Activated CD8-positive, alpha-beta T cell treated with anti-CD3 and anti-CD28 coated beads, Interleukin-2, amount 10 ng/mL, durations not matched to agents 7 days and 5 days (primary cell): ENCODE measurements at regions not wholly inside any gene's neighbourhood (a gene's known extent, or its start where the extent isn't known, plus 50 kb on each side); places are given as distances from the start of the nearest gene placed in this dataset.

ENCODE experiments used
- ATAC-seq: fragments of 150-1000 bp; cut with Tn5 transposase; one replicate; pipeline ENCODE4 v1.10.0; 2021; ENCODE audit warnings: moderate library complexity
- CTCF ChIA-PET: fragments of 350-600 bp; sonication (Branson Sonifier 250); formaldehyde crosslinking; loops from one replicate; lab custom pipeline; 2021; ENCODE audit warnings: antibody characterized with exemption; lab: Charles Lee
- POLR2A ChIA-PET: fragments of 350-600 bp; sonication (Branson Sonifier 250); formaldehyde crosslinking; loops from one replicate; lab custom pipeline; 2021; ENCODE audit warnings: antibody characterized with exemption; lab: Charles Lee
- DNase-seq: peaks from one replicate; pipeline ENCODE4 v3.0.0-alpha.2; 2020
- H3K27ac Mint-ChIP-seq: one replicate; pipeline ENCODE4 v1.8.0; 2021; ENCODE audit warnings: mild to moderate bottlenecking, mixed read lengths
- H3K27me3 Mint-ChIP-seq: one replicate; pipeline ENCODE4 v1.8.0; 2021; ENCODE audit warnings: low read depth, mixed read lengths
- H3K36me3 Mint-ChIP-seq: one replicate; pipeline ENCODE4 v1.8.0; 2021; ENCODE audit warnings: low read depth, mixed read lengths
- H3K4me1 Mint-ChIP-seq: one replicate; pipeline ENCODE4 v1.8.0; 2021; ENCODE audit warnings: low read depth, mixed read lengths
- H3K4me3 Mint-ChIP-seq: one replicate; pipeline ENCODE4 v1.8.0; 2021; ENCODE audit warnings: mild to moderate bottlenecking, mixed read lengths
- H3K9me3 Mint-ChIP-seq: one replicate; pipeline ENCODE4 v1.8.0; 2022; ENCODE audit warnings: mixed read lengths; ENCODE audit not compliant: insufficient read depth

GRCh38 chr4:111761531-111761930, 383.7 kb upstream of the FAM241A start:
- H3K27me3 Mint-ChIP-seq: no peaks in the 10 kb centered on the region
- H3K4me1 Mint-ChIP-seq: no peaks in the 10 kb centered on the region
- H3K27ac Mint-ChIP-seq: no peak overlapping the region
- ChIA-PET POLR2A (no interaction called here), CTCF (no interaction called here)
- no peak overlapping the region for H3K4me3 Mint-ChIP-seq
- no peak for DNase-seq
- H3K36me3 Mint-ChIP-seq: no peaks in the 10 kb centered on the region
- no peaks in the 10 kb centered on the region for H3K9me3 Mint-ChIP-seq
- no peak for ATAC-seq

GRCh38 chr4:111770514-111770913, 374.7 kb upstream of the FAM241A start:
- DNase-seq: no peak
- Mint-ChIP-seq H3K36me3 (no peaks in the 10 kb centered on the region), H3K4me3 (no peak overlapping the region), H3K9me3 (no peaks in the 10 kb centered on the region), H3K27ac (no peak overlapping the region), H3K27me3 (no peaks in the 10 kb centered on the region), H3K4me1 (no peaks in the 10 kb centered on the region)
- no peak for ATAC-seq
- ChIA-PET POLR2A (no interaction called here), CTCF (no interaction called here)

GRCh38 chr4:111773858-111774257, 371.4 kb upstream of the FAM241A start:
- ATAC-seq (no peak), DNase-seq (no peak)
- ChIA-PET CTCF (no interaction called here), POLR2A (no interaction called here)
- Mint-ChIP-seq H3K9me3 (no peaks in the 10 kb centered on the region), H3K36me3 (no peaks in the 10 kb centered on the region), H3K27ac (no peak overlapping the region), H3K27me3 (no peaks in the 10 kb centered on the region), H3K4me1 (no peaks in the 10 kb centered on the region), H3K4me3 (no peak overlapping the region)

GRCh38 chr4:111775556-111776297, 369.5 kb upstream of the FAM241A start:
- Mint-ChIP-seq H3K36me3 (no peaks in the 10 kb centered on the region), H3K9me3 (no peaks in the 10 kb centered on the region), H3K4me3 (no peak overlapping the region), H3K27ac (no peak overlapping the region), H3K27me3 (no peaks in the 10 kb centered on the region), H3K4me1 (no peaks in the 10 kb centered on the region)
- ChIA-PET CTCF (no interaction called here), POLR2A (no interaction called here)
- no peak for ATAC-seq
- no peak for DNase-seq

- ChIA-PET CTCF (no interaction called here), POLR2A (no interaction called here)
- no peaks in the 10 kb centered on the region for H3K27me3 Mint-ChIP-seq
- H3K36me3 Mint-ChIP-seq: no peaks in the 10 kb centered on the region
- H3K4me1 Mint-ChIP-seq: no peaks in the 10 kb centered on the region
- no peaks in the 10 kb centered on the region for H3K9me3 Mint-ChIP-seq
- no peak overlapping the region for H3K27ac Mint-ChIP-seq
- no peak for ATAC-seq
- no peak overlapping the region for H3K4me3 Mint-ChIP-seq
- DNase-seq: no peak
Measured at GRCh38 chr4:111776561-111776960, 368.7 kb upstream of the FAM241A start.

- DNase-seq: no peak
- no peaks in the 10 kb centered on the region for H3K4me1 Mint-ChIP-seq
- H3K4me3 Mint-ChIP-seq: no peak overlapping the region
- no peak for ATAC-seq
- H3K27me3 Mint-ChIP-seq: no peaks in the 10 kb centered on the region
- no peaks in the 10 kb centered on the region for H3K9me3 Mint-ChIP-seq
- no peak overlapping the region for H3K27ac Mint-ChIP-seq
- POLR2A ChIA-PET: no interaction called here
- no peaks in the 10 kb centered on the region for H3K36me3 Mint-ChIP-seq
- CTCF ChIA-PET: no interaction called here
Measured at GRCh38 chr4:111778543-111778942, 366.7 kb upstream of the FAM241A start.

GRCh38 chr4:111780965-111781364, 364.3 kb upstream of the FAM241A start:
- CTCF ChIA-PET: no interaction called here

GRCh38 chr4:111781611-111782010, 363.6 kb upstream of the FAM241A start:
- Mint-ChIP-seq H3K27ac (no peak overlapping the region), H3K27me3 (no peaks in the 10 kb centered on the region), H3K36me3 (no peaks in the 10 kb centered on the region), H3K4me3 (no peak overlapping the region), H3K4me1 (no peaks in the 10 kb centered on the region), H3K9me3 (no peaks in the 10 kb centered on the region)
- DNase-seq: no peak
- POLR2A ChIA-PET: no interaction called here
- CTCF ChIA-PET: no interaction called here
- no peak for ATAC-seq

More at GRCh38 chr4:111780965-111781364, 364.3 kb upstream of the FAM241A start:
- DNase-seq: no peak
- POLR2A ChIA-PET: no interaction called here
- no peak overlapping the region for H3K27ac Mint-ChIP-seq
- ATAC-seq: no peak
- no peaks in the 10 kb centered on the region for H3K9me3 Mint-ChIP-seq
- H3K4me3 Mint-ChIP-seq: no peak overlapping the region
- no peaks in the 10 kb centered on the region for H3K36me3 Mint-ChIP-seq
- no peaks in the 10 kb centered on the region for H3K4me1 Mint-ChIP-seq
- no peaks in the 10 kb centered on the region for H3K27me3 Mint-ChIP-seq

GRCh38 chr4:111788099-111788498, 357.2 kb upstream of the FAM241A start:
- no peaks in the 10 kb centered on the region for H3K27me3 Mint-ChIP-seq
- H3K4me1 Mint-ChIP-seq: no peaks in the 10 kb centered on the region
- CTCF ChIA-PET: no interaction called here
- POLR2A ChIA-PET: no interaction called here
- no peaks in the 10 kb centered on the region for H3K9me3 Mint-ChIP-seq
- DNase-seq: no peak
- ATAC-seq: no peak
- H3K27ac Mint-ChIP-seq: no peak overlapping the region
- H3K36me3 Mint-ChIP-seq: no peaks in the 10 kb centered on the region
- no peak overlapping the region for H3K4me3 Mint-ChIP-seq

GRCh38 chr4:111789901-111790640, 355.2 kb upstream of the FAM241A start:
- Mint-ChIP-seq H3K4me1 (no peaks in the 10 kb centered on the region), H3K27ac (no peak overlapping the region), H3K27me3 (no peaks in the 10 kb centered on the region), H3K9me3 (no peaks in the 10 kb centered on the region), H3K4me3 (no peak overlapping the region), H3K36me3 (no peaks in the 10 kb centered on the region)
- POLR2A ChIA-PET: no interaction called here
- CTCF ChIA-PET: no interaction called here
- DNase-seq (no peak), ATAC-seq (no peak)

GRCh38 chr4:111792632-111793031, 352.6 kb upstream of the FAM241A start:
- ATAC-seq: no peak
- no peaks in the 10 kb centered on the region for H3K9me3 Mint-ChIP-seq
- H3K4me1 Mint-ChIP-seq: no peaks in the 10 kb centered on the region
- ChIA-PET POLR2A (no interaction called here), CTCF (no interaction called here)
- H3K27ac Mint-ChIP-seq: no peak overlapping the region
- no peaks in the 10 kb centered on the region for H3K36me3 Mint-ChIP-seq
- no peaks in the 10 kb centered on the region for H3K27me3 Mint-ChIP-seq
- DNase-seq: no peak
- H3K4me3 Mint-ChIP-seq: no peak overlapping the region

- ATAC-seq (no peak), DNase-seq (no peak)
- Mint-ChIP-seq H3K4me3 (no peak overlapping the region), H3K36me3 (no peaks in the 10 kb centered on the region), H3K9me3 (no peaks in the 10 kb centered on the region), H3K27me3 (no peaks in the 10 kb centered on the region), H3K27ac (no peak overlapping the region), H3K4me1 (no peaks in the 10 kb centered on the region)
- ChIA-PET POLR2A (no interaction called here), CTCF (no interaction called here)
Measured at GRCh38 chr4:111793433-111794091, 351.7 kb upstream of the FAM241A start.
